HepG2 (cell line): ENCODE measurements at regions not wholly inside any gene's neighbourhood (a gene's known extent, or its start where the extent isn't known, plus 50 kb on each side); places are given as distances from the start of the nearest gene placed in this dataset.

ENCODE experiments used
- BCL6 ChIP-seq: IDR thresholded peaks from 2 replicates; pipeline ENCODE4 v1.6.1; 2016; ENCODE audit warnings: missing genetic modification reagents, missing compliant biosample characterization
- ERF ChIP-seq: IDR thresholded peaks from 2 replicates; pipeline ENCODE4 v1.6.1; 2018; ENCODE audit warnings: missing biosample characterization, missing genetic modification reagents
- LCORL ChIP-seq, 2 experiments: fragments of 450-650 bp in 1 of 2; sonication (generic) in 1 of 2; formaldehyde crosslinking in 1 of 2; IDR thresholded peaks; 2 replicates each; pipeline versions ENCODE4 v1.5.0 to v1.6.1; 2017 to 2020; ENCODE audit warnings: antibody characterized with exemption in 1 of 2, missing genetic modification reagents in 1 of 2
- MAX ChIP-seq: IDR thresholded peaks from 2 replicates; pipeline ENCODE4 v1.6.1; 2012; ENCODE audit warnings: inconsistent platforms
- PHF21A ChIP-seq: sonication (generic); formaldehyde crosslinking; IDR thresholded peaks from 2 replicates; pipeline ENCODE4 v1.5.0; 2020; ENCODE audit warnings: mild to moderate bottlenecking, missing genetic modification reagents
- RERE ChIP-seq: IDR thresholded peaks from 2 replicates; pipeline ENCODE4 v1.6.1; 2016; ENCODE audit warnings: low read depth, missing genetic modification reagents, missing compliant biosample characterization
- SIX1 ChIP-seq: sonication (generic); formaldehyde crosslinking; IDR thresholded peaks from 2 replicates; pipeline ENCODE4 v1.4.0; 2020; ENCODE audit warnings: missing genetic modification reagents, borderline replicate concordance
- ZKSCAN5 ChIP-seq: sonication (generic); formaldehyde crosslinking; IDR thresholded peaks from 2 replicates; pipeline ENCODE4 v1.5.1; 2020; ENCODE audit warnings: mild to moderate bottlenecking, missing genetic modification reagents
- ZNF609 ChIP-seq: sonication (generic); formaldehyde crosslinking; IDR thresholded peaks from 2 replicates; pipeline ENCODE4 v1.4.0; 2020; ENCODE audit warnings: mild to moderate bottlenecking, missing genetic modification reagents, borderline replicate concordance
- ZNF770 ChIP-seq: sonication (generic); formaldehyde crosslinking; IDR thresholded peaks from 2 replicates; pipeline ENCODE4 v1.5.0; 2020; ENCODE audit warnings: mild to moderate bottlenecking, missing genetic modification reagents

- TF ChIP-seq PHF21A (0 out of 2 replicates have a peak, but pooled peaks have one; percentile 35), MAX (no peak), ZNF609 (CRISPR knock-in tag) (peak; percentile 53; the same call in 1 of the 2 replicates), ZNF770 (CRISPR knock-in tag) (0 out of 2 replicates have a peak, but pooled peaks have one; percentile 32), LCORL (IDR thresholded peaks at IDR 0.05) (no peak), LCORL (CRISPR knock-in tag; IDR thresholded peaks at IDR 0.05) (peak; percentile 74), RERE (CRISPR knock-in tag) (0 out of 2 replicates have a peak, but pooled peaks have one; percentile 33), BCL6 (CRISPR knock-in tag) (peak; percentile 62), ERF (CRISPR knock-in tag) (peak; percentile 62; the same call in 1 of the 2 replicates), SIX1 (CRISPR knock-in tag) (peak; percentile 27; the same call in 1 of the 2 replicates), ZKSCAN5 (CRISPR knock-in tag) (no peak)
These were observed 78.7 kb downstream of the RRM2 start (continued) for GRCh38 chr2:10201201-10201600.
